Skin epidermis (tissue), 12 donors: ENCODE measurements at regions not wholly inside any gene's neighbourhood (a gene's known extent, or its start where the extent isn't known, plus 50 kb on each side); places are given as distances from the start of the nearest gene placed in this dataset.
"Not testable (repeated sequence)": the region's sequence is repeated elsewhere in the genome, so short reads cannot be mapped to it uniquely, and the experiment has no call there.

ENCODE experiments used
- H3K27ac ChIP-seq, 21 experiments: fragments of 200-600 bp; sonication (generic) in 11 of 21; one replicate each; pipeline ENCODE4 v1.5.0; 2020; ENCODE audit warnings: mild to moderate bottlenecking in 3 of 21, inconsistent platforms in 2 of 21, moderate library complexity in 2 of 21
- H3K4me3 ChIP-seq, 7 experiments: fragments of 200-600 bp; sonication (generic) in 2 of 7; one replicate each; pipeline ENCODE4 v1.5.0; 2020; ENCODE audit warnings: inconsistent platforms in 2 of 7, mild to moderate bottlenecking in 2 of 7, moderate library complexity in 1 of 7

DNA sequence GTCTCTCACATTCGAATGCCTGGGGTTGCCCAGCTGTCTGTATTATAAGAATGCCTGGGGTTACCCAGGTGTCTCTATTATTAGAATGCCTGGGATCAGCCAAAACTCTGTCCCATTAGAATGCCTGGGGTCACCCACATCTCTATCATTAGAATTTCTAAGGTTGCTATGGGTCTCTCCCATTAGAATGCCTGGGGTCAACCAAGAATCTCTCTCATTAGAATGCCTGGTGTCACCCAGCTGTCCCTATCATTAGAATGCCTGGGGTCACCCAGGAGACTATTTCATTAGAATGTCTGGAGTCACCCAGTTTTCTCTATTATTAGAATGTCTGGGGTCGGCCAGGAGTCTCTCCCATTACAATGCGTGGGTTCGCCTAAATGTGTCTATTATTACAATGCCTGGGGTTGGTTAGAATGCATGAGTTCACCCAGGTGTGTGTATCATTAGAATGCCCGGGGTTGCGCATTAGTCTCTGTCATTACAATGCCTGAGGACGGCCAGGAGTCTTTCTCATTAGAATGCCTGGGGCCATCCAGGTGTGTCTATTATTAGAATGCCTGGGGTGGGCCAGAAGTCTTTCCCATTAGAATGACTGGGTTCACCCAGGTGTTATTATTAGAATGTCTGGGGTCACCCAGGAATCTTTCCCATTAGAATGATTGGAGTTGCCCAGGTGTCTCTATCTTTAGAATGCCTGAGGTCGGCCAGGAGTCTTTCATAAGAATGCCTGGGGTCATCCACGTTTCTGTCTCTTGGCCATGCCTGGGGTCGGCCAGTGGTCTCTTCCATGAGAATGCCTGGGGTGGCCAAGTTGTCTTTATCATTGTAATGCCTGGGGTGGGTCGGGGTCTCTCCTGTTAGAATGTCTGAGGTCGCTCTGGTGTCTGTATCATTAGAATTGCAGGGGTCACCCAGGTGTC, 59.6 kb downstream of the RNF187 start:
- Histone ChIP-seq H3K4me3 (no peak overlapping the region), H3K27ac (no peak overlapping the region)

DNA sequence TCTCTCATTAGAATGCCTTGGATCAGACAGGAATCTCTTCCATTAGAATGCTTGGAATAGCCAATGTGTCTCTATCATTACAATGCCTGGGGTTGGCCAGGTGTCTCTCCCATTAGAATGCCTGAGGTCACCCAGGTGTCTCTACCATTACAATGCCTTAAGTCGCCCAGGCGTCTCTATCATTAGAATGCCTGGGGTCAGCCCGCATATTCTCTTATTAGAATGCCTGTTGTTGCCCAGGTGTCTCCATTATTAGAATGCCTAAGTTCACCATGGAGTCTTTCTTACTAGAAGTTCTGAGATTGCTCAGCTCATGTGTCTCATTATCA, 60.2 kb downstream of the RNF187 start:
- Histone ChIP-seq H3K4me3 (no peak overlapping the region), H3K27ac (no peak overlapping the region)

DNA sequence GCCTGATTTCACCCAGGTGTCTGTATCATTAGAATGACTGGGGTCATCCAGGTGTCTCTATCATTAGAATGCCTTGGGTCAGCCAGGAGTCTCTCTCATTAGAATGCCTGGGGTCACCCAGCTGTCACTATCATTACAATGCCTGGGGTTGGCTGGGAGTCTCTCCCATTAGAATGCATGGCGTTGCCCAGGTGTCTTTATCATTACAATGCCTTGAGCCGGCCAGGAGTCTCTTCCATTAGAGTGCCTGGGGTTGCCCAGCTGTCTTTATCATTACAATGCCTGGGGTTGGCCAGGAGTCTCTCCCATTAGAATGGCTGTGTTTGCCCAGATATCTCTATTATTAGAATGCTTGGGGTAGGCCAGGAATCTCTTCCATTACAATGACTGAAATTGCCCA, 61.6 kb downstream of the RNF187 start:
- Histone ChIP-seq H3K27ac (no peak overlapping the region), H3K4me3 (no peak overlapping the region)

DNA sequence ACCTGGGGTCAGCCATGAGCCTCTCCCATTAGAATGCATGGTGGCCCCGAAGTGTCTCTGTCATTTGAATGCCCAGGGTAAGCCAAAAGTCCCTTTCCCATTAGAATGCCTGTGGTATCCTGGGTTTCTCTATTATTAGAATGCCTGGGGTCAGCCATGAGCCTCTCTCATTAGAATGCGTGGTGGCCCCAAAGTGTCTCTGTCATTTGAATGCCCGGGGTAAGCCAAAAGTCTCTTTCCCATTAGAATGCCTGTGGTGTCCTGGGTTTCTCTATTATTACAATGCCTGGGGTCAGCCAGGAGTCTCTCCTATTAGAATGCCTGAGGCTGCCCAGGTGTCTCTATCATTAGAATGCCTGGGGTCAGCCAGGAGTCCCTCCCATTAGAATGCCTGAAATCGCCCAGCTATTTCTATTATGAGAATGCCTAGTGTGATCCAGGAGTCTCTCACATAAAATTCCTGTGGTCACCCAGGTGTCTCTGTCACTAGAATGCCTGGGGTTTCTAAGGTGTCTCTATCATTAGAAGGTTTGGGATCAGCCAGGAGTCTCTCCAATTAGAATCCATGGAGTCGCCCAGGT, 65.5 kb downstream of the RNF187 start:
- Histone ChIP-seq H3K27ac (no peak overlapping the region), H3K4me3 (no peak overlapping the region)

DNA sequence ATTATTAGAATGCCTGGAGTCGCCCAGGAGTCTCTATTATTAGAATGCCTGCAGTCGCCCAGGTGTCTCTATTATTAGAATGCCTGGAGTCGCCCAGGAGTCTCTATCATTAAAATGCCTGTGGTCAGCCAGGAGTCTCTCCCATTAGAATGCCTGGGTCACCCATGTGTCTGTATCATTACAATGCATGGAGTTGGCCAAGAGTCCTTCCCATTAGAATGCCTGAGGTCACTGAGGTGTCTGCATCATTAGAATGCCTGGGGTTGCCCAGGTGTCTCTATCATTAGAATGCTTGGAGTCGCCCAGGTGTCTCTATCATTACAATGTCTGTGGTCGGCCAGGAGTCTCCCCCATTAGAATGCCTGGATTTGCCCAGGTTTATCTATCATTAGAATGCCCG, 66.9 kb downstream of the RNF187 start:
- Histone ChIP-seq H3K4me3 (no peak overlapping the region), H3K27ac (no peak overlapping the region)

DNA sequence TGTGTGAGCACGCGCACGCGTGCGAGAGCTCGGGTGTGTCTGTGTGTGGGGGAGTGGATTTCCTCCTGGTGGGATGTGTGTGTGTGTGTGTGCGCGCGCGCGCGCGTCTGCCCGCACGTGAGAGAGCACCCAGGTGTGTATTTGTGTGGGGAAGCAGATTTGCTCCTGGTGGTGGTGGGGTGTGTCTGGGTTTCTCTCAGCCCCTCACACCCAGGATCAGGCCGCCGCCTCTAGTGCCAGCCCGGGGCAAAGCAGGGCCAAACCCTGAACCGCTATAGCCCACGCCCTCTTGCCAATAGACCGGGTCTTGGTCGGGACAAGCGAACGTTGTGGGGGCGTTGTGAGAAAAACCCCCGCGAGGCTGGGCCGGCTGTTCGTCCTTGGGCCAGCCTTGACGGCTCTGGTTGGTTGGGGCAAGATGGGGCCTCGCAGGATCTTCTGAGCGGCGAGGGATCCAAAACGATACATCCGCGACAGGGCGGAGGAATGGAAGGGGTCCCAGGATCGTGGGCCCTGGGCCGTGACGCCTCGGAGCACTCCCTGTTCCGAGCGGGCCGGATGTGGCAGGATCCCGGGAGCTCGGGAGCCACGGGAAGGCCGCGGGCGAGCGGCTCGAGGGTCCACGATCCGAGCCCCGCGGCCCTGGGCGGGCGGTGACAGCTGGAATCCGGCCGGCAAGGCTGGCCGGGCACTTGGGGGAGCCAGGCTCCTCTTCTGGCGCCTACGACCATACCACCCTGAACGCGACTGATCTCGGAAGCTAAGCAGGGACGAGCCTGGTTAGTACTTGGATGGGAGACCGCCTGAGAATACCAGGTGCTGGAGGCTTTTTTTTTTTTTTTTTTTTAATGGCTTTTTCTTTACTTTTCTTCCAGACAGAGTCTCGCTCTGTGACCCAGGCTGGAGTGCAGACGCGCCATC, 68.2 kb downstream of the RNF187 start:
- no peak overlapping the region for H3K4me3 ChIP-seq
- H3K27ac ChIP-seq = no peak overlapping the region

DNA sequence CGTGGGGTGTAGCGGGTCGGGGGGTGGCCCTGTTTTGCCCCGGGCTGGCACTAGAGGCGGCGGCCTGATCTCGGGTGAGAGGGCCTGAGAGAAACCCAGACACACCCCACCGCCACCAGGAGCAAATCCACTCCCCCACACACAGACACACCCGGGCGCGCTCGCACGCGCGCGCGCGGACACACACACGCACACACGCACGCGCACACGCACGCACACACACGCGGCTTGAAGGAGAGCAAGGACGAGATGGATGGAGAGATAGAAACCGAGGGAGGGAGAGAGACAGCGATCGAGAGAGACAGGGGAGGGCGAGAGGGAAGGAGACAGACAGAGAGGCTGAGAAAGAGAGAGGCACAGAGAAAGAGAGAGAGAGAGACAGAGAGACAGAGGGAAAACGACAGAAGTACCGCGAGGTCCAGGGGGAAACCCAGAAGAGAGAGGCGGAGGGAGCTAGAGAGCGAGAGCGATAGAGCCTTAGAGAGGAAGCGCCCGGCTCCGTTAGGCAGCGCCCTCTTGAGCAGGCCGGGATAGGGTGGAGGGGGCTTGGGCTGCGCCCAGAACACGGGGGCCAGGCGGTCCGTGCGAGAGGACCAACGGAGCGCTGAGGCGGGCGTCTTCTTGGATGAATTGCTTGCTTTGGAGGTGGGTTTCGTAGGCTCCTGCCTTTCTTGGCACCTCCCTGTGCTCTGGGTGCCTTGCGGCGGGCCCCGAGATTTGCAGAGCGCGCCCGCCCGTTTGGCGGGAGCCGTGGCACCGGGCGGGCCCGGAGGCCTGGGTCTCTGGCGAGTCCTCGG, 69.7 kb downstream of the RNF187 start:
- H3K4me3 ChIP-seq = peak overlapping the region in 2 of 7 experiments; percentile 8 to 18

More for the DNA sequence above, 69.7 kb downstream of the RNF187 start:
- H3K27ac ChIP-seq = not testable (repeated sequence)
